Neural cell (in vitro differentiated cells): ENCODE measurements at regions not wholly inside any gene's neighbourhood (a gene's known extent, or its start where the extent isn't known, plus 50 kb on each side); places are given as distances from the start of the nearest gene placed in this dataset.

ENCODE experiments used
- H2AFZ ChIP-seq: fragments of 200-600, 300-800 bp; sonication (generic), shearing (Covaris generic); 2 replicates; pipeline ENCODE4 v1.6.0; 2014; ENCODE audit warnings: low read depth, mild to moderate bottlenecking, antibody characterized with exemption, low read length, moderate library complexity
- H3F3A ChIP-seq: fragments of 200-600 bp; shearing (Covaris generic); 2 replicates; pipeline ENCODE4 v1.6.1; 2016; ENCODE audit warnings: mild to moderate bottlenecking, moderate library complexity, mixed read lengths, antibody characterized with exemption, low read length; ENCODE audit not compliant: insufficient read depth, poor library complexity, severe bottlenecking
- H3K27ac ChIP-seq: fragments of 200-600, 300-800 bp; sonication (generic), shearing (Covaris generic); 2 replicates; pipeline ENCODE4 v1.5.1; 2014; ENCODE audit warnings: mild to moderate bottlenecking, low read length, moderate library complexity
- H3K27me3 ChIP-seq: fragments of 300-800, 200-600 bp; sonication (generic), shearing (Covaris generic); 2 replicates; pipeline ENCODE4 v1.6.0; 2014; ENCODE audit warnings: mild to moderate bottlenecking, low read depth, low read length, moderate library complexity; ENCODE audit not compliant: insufficient read depth
- H3K36me3 ChIP-seq: fragments of 300-800, 200-600 bp; sonication (generic), shearing (Covaris generic); 2 replicates; pipeline ENCODE4 v1.5.1; 2014; ENCODE audit warnings: mild to moderate bottlenecking, antibody characterized with exemption, low read length, moderate library complexity; ENCODE audit not compliant: insufficient read depth
- H3K4me2 ChIP-seq: fragments of 300-800, 200-600 bp; sonication (generic), shearing (Covaris generic); 2 replicates; pipeline ENCODE4 v1.6.0; 2014; ENCODE audit warnings: mild to moderate bottlenecking, low read length
- H3K4me3 ChIP-seq: fragments of 300-800, 200-600 bp; sonication (generic), shearing (Covaris generic); 2 replicates; pipeline ENCODE4 v1.5.1; 2014; ENCODE audit warnings: mild to moderate bottlenecking, low read length, moderate library complexity
- H3K79me2 ChIP-seq: fragments of 200-600 bp; shearing (Covaris generic); replicated peaks from 2 replicates; pipeline ENCODE4 v1.6.0; 2014; ENCODE audit warnings: mild to moderate bottlenecking, low read length, moderate library complexity; ENCODE audit not compliant: insufficient read depth
- H3K9ac ChIP-seq: fragments of 300-800, 200-600 bp; sonication (generic), shearing (Covaris generic); 2 replicates; pipeline ENCODE4 v1.6.1; 2016; ENCODE audit warnings: mild to moderate bottlenecking, low read length, mixed read lengths
- H3K9me2 ChIP-seq: fragments of 200-600 bp; shearing (Covaris generic); 2 replicates; pipeline ENCODE4 v1.6.1; 2016; ENCODE audit warnings: mild to moderate bottlenecking, low read length, mixed read lengths; ENCODE audit not compliant: insufficient read depth
- H3K9me3 ChIP-seq: fragments of 200-600, 300-800 bp; sonication (generic), shearing (Covaris generic); 2 replicates; pipeline ENCODE4 v1.6.1; 2016; ENCODE audit warnings: mild to moderate bottlenecking, mixed run types, low read length, moderate library complexity, mixed read lengths
- H4K20me1 ChIP-seq: fragments of 200-600 bp; shearing (Covaris generic); 2 replicates; pipeline ENCODE4 v1.6.1; 2016; ENCODE audit warnings: mild to moderate bottlenecking, mixed run types; ENCODE audit not compliant: insufficient read depth
- EP300 ChIP-seq: fragments of 450-650 bp; conservative IDR thresholded peaks from 2 replicates; pipeline ENCODE4 v1.6.1; 2014; ENCODE audit warnings: antibody characterized with exemption, mild to moderate bottlenecking, moderate library complexity; ENCODE audit not compliant: poor library complexity, severe bottlenecking
- EZH2 ChIP-seq: fragments of 200-600, 300-800 bp; shearing (Covaris generic), sonication (generic); IDR thresholded peaks from 2 replicates; pipeline ENCODE4 v1.6.1; 2014; ENCODE audit warnings: antibody characterized with exemption, low read length, borderline replicate concordance, mild to moderate bottlenecking; ENCODE audit not compliant: insufficient read depth, poor library complexity, severe bottlenecking
- MXI1 ChIP-seq: fragments of 450-650 bp; conservative IDR thresholded peaks from 2 replicates; pipeline ENCODE4 v1.6.1; 2014; ENCODE audit warnings: antibody characterized with exemption, mild to moderate bottlenecking; ENCODE audit not compliant: poor library complexity, severe bottlenecking
- POLR2AphosphoS5 ChIP-seq: IDR thresholded peaks from 2 replicates; pipeline ENCODE4 v1.6.1; 2012
- RAD21 ChIP-seq: fragments of 450-650 bp; conservative IDR thresholded peaks from 2 replicates; pipeline ENCODE4 v1.6.1; 2014; ENCODE audit warnings: antibody characterized with exemption, mild to moderate bottlenecking, moderate library complexity
- SMC3 ChIP-seq: fragments of 450-650 bp; conservative IDR thresholded peaks from 2 replicates; pipeline ENCODE4 v1.6.1; 2014; ENCODE audit warnings: antibody characterized with exemption, mild to moderate bottlenecking, moderate library complexity; ENCODE audit not compliant: poor library complexity
- TAF1 ChIP-seq: IDR thresholded peaks from 2 replicates; pipeline ENCODE4 v1.6.1; 2012; ENCODE audit warnings: low read depth
- TF ChIP-seq, protein P1 (sequence below): IDR thresholded peaks from 2 replicates; pipeline ENCODE4 v1.6.1; 2012; ENCODE audit warnings: borderline replicate concordance
- TF ChIP-seq, protein P2 (sequence below): fragments of 450-650 bp; IDR thresholded peaks from 2 replicates; pipeline ENCODE4 v1.5.1; 2014; ENCODE audit warnings: antibody characterized with exemption, mild to moderate bottlenecking, moderate library complexity; ENCODE audit not compliant: poor library complexity, severe bottlenecking

DNA sequence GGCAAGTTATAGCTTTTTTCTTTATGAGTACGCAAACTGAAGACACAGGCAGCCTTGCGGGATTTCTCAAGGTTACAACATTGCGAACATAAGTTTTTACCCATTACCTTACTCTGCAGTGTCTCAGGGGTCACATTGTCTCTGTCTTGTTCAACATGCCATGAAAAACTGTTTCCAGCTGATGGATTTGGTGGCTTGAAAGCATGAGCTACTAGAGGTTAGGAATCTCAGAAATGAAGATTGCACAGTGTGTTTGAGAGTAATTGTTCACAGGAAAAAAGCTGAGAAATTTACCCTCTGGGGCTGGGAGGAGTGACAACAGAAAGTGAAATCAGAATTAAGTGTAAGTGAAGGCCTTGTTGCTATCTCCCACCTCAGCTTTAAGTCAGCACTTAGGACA lies 568.6 kb downstream of the TAFA4 start:
- no peaks in the 10 kb centered on the region for H3K79me2 ChIP-seq
- H3K27ac ChIP-seq: no peak overlapping the region
- H3K36me3 ChIP-seq: no peaks in the 10 kb centered on the region
- no peak overlapping the region for H3K4me3 ChIP-seq
- no peaks in the 10 kb centered on the region for H3K9me3 ChIP-seq
- H4K20me1 ChIP-seq: no peaks in the 10 kb centered on the region
- no peaks in the 10 kb centered on the region for H3K9me2 ChIP-seq
- H3K9ac ChIP-seq: no peak overlapping the region
- no peak overlapping the region for H2AFZ ChIP-seq
- TF ChIP-seq POLR2AphosphoS5 (no peak), EZH2 (no peak), MXI1 (no peak), TAF1 (no peak), EP300 (no peak), SMC3 (no peak), RAD21 (no peak)
- TF ChIP-seq, protein P1, sequence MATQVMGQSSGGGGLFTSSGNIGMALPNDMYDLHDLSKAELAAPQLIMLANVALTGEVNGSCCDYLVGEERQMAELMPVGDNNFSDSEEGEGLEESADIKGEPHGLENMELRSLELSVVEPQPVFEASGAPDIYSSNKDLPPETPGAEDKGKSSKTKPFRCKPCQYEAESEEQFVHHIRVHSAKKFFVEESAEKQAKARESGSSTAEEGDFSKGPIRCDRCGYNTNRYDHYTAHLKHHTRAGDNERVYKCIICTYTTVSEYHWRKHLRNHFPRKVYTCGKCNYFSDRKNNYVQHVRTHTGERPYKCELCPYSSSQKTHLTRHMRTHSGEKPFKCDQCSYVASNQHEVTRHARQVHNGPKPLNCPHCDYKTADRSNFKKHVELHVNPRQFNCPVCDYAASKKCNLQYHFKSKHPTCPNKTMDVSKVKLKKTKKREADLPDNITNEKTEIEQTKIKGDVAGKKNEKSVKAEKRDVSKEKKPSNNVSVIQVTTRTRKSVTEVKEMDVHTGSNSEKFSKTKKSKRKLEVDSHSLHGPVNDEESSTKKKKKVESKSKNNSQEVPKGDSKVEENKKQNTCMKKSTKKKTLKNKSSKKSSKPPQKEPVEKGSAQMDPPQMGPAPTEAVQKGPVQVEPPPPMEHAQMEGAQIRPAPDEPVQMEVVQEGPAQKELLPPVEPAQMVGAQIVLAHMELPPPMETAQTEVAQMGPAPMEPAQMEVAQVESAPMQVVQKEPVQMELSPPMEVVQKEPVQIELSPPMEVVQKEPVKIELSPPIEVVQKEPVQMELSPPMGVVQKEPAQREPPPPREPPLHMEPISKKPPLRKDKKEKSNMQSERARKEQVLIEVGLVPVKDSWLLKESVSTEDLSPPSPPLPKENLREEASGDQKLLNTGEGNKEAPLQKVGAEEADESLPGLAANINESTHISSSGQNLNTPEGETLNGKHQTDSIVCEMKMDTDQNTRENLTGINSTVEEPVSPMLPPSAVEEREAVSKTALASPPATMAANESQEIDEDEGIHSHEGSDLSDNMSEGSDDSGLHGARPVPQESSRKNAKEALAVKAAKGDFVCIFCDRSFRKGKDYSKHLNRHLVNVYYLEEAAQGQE: no peak
- TF ChIP-seq, protein P2, sequence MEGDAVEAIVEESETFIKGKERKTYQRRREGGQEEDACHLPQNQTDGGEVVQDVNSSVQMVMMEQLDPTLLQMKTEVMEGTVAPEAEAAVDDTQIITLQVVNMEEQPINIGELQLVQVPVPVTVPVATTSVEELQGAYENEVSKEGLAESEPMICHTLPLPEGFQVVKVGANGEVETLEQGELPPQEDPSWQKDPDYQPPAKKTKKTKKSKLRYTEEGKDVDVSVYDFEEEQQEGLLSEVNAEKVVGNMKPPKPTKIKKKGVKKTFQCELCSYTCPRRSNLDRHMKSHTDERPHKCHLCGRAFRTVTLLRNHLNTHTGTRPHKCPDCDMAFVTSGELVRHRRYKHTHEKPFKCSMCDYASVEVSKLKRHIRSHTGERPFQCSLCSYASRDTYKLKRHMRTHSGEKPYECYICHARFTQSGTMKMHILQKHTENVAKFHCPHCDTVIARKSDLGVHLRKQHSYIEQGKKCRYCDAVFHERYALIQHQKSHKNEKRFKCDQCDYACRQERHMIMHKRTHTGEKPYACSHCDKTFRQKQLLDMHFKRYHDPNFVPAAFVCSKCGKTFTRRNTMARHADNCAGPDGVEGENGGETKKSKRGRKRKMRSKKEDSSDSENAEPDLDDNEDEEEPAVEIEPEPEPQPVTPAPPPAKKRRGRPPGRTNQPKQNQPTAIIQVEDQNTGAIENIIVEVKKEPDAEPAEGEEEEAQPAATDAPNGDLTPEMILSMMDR: no peak
- H3K27me3 ChIP-seq: no peaks in the 10 kb centered on the region
- H3K4me2 ChIP-seq: no peak overlapping the region
- H3F3A ChIP-seq: no peaks in the 10 kb centered on the region

GRCh38 chr3:68360492-68360891 lies 571.9 kb downstream of the TAFA4 start:
- H3K27me3 ChIP-seq: no peaks in the 10 kb centered on the region

More at GRCh38 chr3:68360492-68360891, 571.9 kb downstream of the TAFA4 start:
- Histone ChIP-seq H3K4me3 (no peak overlapping the region), H3K9ac (no peak overlapping the region), H3K36me3 (no peaks in the 10 kb centered on the region), H4K20me1 (no peaks in the 10 kb centered on the region), H2AFZ (no peak overlapping the region), H3F3A (no peaks in the 10 kb centered on the region), H3K79me2 (no peaks in the 10 kb centered on the region), H3K9me3 (no peaks in the 10 kb centered on the region), H3K27ac (no peak overlapping the region), H3K9me2 (no peaks in the 10 kb centered on the region), H3K4me2 (no peak overlapping the region)
- TF ChIP-seq EP300: no peak
- no peak for TF ChIP-seq EZH2
- TF ChIP-seq TAF1: no peak
- TF ChIP-seq RAD21: no peak
- TF ChIP-seq, protein P2: no peak
- TF ChIP-seq, protein P1: no peak
- no peak for TF ChIP-seq POLR2AphosphoS5
- TF ChIP-seq MXI1: no peak
- TF ChIP-seq SMC3: no peak
